K562 (cell line): ENCODE measurements at regions not wholly inside any gene's neighbourhood (a gene's known extent, or its start where the extent isn't known, plus 50 kb on each side); places are given as distances from the start of the nearest gene placed in this dataset.

Experiments
- ESRRA ChIP-seq: fragments of 450-650 bp; IDR thresholded peaks from 2 replicates; pipeline ENCODE4 v1.6.1; 2014; ENCODE audit warnings: low read depth, mild to moderate bottlenecking, moderate library complexity, borderline replicate concordance
- GABPB1 ChIP-seq: sonication (generic); formaldehyde crosslinking; IDR thresholded peaks from 2 replicates; pipeline ENCODE4 v1.8.0; 2022; ENCODE audit warnings: mild to moderate bottlenecking, missing genetic modification reagents
- POLR3G ChIP-seq: IDR thresholded peaks from 2 replicates; pipeline ENCODE4 v1.6.1; 2011; ENCODE audit not compliant: insufficient read length, insufficient replicate concordance; ENCODE audit errors: extremely low read depth
- RBM25 ChIP-seq: fragments of 200-400 bp; formaldehyde crosslinking; IDR thresholded peaks from 2 replicates; pipeline ENCODE4 v1.6.1; 2018; ENCODE audit warnings: low read length, low read depth, moderate library complexity; ENCODE audit not compliant: severe bottlenecking
- SMARCE1 ChIP-seq: fragments of 450-650 bp; IDR thresholded peaks from 2 replicates; pipeline ENCODE4 v1.7.1; 2016; ENCODE audit warnings: mild to moderate bottlenecking
- ZFP36 ChIP-seq: fragments of 150-350 bp; IDR thresholded peaks from 2 replicates; pipeline ENCODE4 v1.6.1; 2018; ENCODE audit warnings: low read length, low read depth; ENCODE audit not compliant: partially characterized antibody
- TF ChIP-seq, protein P1 (sequence below): fragments of 450-650 bp; IDR thresholded peaks from 2 replicates; pipeline ENCODE4 v1.6.1; 2016; ENCODE audit warnings: missing biosample characterization, missing genetic modification characterization
- TF ChIP-seq, protein P2 (sequence below): fragments of 250-450 bp; sonication (Bioruptor Pico); IDR thresholded peaks from 2 replicates; pipeline ENCODE4 v1.8.0; 2022; ENCODE audit warnings: inconsistent platforms, mild to moderate bottlenecking, moderate library complexity, borderline replicate concordance
- TF ChIP-seq, protein P3 (sequence below): sonication (generic); formaldehyde crosslinking; IDR thresholded peaks from 2 replicates; pipeline ENCODE4 v1.8.1; 2023; ENCODE audit warnings: mild to moderate bottlenecking, missing genetic modification reagents
- TF ChIP-seq, protein P4 (sequence below): IDR thresholded peaks from 2 replicates; pipeline ENCODE4 v1.6.1; 2016; ENCODE audit warnings: missing genetic modification characterization, missing compliant biosample characterization
- TF ChIP-seq, protein P5 (sequence below): fragments of 450-650 bp; formaldehyde crosslinking; IDR thresholded peaks from 2 replicates; pipeline ENCODE4 v1.4.0; 2020; ENCODE audit warnings: mild to moderate bottlenecking, moderate library complexity
- TF ChIP-seq, protein P6 (sequence below): fragments of 450-650 bp; IDR thresholded peaks from 2 replicates; pipeline ENCODE4 v1.6.1; 2014; ENCODE audit warnings: low read depth, mild to moderate bottlenecking, moderate library complexity, borderline replicate concordance

DNA sequence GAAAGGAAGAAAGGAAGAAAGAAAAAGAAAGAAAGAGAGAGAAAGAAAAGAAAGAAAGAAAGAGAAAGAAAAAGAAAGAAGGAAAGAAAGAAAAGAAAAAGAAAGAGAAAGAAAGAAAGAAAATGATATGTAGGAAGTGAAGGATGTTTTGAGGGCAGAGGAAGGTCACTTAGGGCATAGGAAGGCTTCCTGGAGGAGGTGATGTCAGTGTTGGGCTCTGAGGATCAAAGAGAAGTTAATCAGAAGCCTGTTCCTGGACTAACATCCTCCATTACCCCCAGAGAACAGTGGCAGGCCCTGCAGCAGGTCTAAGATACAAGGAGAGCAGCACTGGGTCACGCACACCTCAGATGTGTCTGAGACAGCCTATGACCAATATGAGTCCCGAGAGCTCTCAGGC lies 54.7 kb upstream of the CALN1 start (continued):
- TF ChIP-seq SMARCE1 (no peak), ZFP36 (peak; percentile 69), POLR3G (no peak), GABPB1 (CRISPR knock-in tag) (no peak), RBM25 (peak; percentile 6), ESRRA (peak; percentile 41; the same call in 1 of the 2 replicates)
- TF ChIP-seq, protein P1, sequence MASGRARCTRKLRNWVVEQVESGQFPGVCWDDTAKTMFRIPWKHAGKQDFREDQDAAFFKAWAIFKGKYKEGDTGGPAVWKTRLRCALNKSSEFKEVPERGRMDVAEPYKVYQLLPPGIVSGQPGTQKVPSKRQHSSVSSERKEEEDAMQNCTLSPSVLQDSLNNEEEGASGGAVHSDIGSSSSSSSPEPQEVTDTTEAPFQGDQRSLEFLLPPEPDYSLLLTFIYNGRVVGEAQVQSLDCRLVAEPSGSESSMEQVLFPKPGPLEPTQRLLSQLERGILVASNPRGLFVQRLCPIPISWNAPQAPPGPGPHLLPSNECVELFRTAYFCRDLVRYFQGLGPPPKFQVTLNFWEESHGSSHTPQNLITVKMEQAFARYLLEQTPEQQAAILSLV (tag), result no peak
- TF ChIP-seq, protein P2, sequence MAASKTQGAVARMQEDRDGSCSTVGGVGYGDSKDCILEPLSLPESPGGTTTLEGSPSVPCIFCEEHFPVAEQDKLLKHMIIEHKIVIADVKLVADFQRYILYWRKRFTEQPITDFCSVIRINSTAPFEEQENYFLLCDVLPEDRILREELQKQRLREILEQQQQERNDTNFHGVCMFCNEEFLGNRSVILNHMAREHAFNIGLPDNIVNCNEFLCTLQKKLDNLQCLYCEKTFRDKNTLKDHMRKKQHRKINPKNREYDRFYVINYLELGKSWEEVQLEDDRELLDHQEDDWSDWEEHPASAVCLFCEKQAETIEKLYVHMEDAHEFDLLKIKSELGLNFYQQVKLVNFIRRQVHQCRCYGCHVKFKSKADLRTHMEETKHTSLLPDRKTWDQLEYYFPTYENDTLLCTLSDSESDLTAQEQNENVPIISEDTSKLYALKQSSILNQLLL (CRISPR knock-in tag), result no peak
- TF ChIP-seq, protein P3, sequence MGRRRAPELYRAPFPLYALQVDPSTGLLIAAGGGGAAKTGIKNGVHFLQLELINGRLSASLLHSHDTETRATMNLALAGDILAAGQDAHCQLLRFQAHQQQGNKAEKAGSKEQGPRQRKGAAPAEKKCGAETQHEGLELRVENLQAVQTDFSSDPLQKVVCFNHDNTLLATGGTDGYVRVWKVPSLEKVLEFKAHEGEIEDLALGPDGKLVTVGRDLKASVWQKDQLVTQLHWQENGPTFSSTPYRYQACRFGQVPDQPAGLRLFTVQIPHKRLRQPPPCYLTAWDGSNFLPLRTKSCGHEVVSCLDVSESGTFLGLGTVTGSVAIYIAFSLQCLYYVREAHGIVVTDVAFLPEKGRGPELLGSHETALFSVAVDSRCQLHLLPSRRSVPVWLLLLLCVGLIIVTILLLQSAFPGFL, result no peak
- TF ChIP-seq, protein P4, sequence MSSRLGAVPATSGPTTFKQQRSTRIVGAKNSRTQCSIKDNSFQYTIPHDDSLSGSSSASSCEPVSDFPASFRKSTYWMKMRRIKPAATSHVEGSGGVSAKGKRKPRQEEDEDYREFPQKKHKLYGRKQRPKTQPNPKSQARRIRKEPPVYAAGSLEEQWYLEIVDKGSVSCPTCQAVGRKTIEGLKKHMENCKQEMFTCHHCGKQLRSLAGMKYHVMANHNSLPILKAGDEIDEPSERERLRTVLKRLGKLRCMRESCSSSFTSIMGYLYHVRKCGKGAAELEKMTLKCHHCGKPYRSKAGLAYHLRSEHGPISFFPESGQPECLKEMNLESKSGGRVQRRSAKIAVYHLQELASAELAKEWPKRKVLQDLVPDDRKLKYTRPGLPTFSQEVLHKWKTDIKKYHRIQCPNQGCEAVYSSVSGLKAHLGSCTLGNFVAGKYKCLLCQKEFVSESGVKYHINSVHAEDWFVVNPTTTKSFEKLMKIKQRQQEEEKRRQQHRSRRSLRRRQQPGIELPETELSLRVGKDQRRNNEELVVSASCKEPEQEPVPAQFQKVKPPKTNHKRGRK (tag), result peak; percentile 84
- TF ChIP-seq, protein P5, sequence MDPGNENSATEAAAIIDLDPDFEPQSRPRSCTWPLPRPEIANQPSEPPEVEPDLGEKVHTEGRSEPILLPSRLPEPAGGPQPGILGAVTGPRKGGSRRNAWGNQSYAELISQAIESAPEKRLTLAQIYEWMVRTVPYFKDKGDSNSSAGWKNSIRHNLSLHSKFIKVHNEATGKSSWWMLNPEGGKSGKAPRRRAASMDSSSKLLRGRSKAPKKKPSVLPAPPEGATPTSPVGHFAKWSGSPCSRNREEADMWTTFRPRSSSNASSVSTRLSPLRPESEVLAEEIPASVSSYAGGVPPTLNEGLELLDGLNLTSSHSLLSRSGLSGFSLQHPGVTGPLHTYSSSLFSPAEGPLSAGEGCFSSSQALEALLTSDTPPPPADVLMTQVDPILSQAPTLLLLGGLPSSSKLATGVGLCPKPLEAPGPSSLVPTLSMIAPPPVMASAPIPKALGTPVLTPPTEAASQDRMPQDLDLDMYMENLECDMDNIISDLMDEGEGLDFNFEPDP, result no peak
- TF ChIP-seq, protein P6, sequence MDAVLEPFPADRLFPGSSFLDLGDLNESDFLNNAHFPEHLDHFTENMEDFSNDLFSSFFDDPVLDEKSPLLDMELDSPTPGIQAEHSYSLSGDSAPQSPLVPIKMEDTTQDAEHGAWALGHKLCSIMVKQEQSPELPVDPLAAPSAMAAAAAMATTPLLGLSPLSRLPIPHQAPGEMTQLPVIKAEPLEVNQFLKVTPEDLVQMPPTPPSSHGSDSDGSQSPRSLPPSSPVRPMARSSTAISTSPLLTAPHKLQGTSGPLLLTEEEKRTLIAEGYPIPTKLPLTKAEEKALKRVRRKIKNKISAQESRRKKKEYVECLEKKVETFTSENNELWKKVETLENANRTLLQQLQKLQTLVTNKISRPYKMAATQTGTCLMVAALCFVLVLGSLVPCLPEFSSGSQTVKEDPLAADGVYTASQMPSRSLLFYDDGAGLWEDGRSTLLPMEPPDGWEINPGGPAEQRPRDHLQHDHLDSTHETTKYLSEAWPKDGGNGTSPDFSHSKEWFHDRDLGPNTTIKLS, result no peak
